ENCODE measurements at regions not wholly inside any gene's neighbourhood (a gene's known extent, or its start where the extent isn't known, plus 50 kb on each side); places are given as distances from the start of the nearest gene placed in this dataset.

- TF ChIP-seq CTCF (IDR thresholded peaks at IDR 0.05; ENCODE audit: low read depth, low read length) (no peak), EZH2phosphoT487 (IDR thresholded peaks at IDR 0.05; ENCODE audit: low read depth) (no peak)
Observed at GRCh38 chr12:58396239-58396638, 454.9 kb downstream of the ATP23 start.
